NB4 (cell line): ENCODE measurements at regions not wholly inside any gene's neighbourhood (a gene's known extent, or its start where the extent isn't known, plus 50 kb on each side); places are given as distances from the start of the nearest gene placed in this dataset.
A peak's percentile ranks its signal among the peaks of the same experiment; 100 is the strongest.

Source experiments
- DNase-seq: peaks from one replicate; pipeline ENCODE4 v3.0.0; 2010; ENCODE audit warnings: low read depth
- H3K4me3 ChIP-seq: one replicate; pipeline ENCODE4 v1.5.1; 2011; ENCODE audit warnings: mild to moderate bottlenecking, low read depth, low read length, moderate library complexity
- CTCF ChIP-seq: IDR thresholded peaks from one replicate; pipeline ENCODE4 v1.5.1; 2012; ENCODE audit warnings: low read depth, low read length
- MAX ChIP-seq: IDR thresholded peaks from 2 replicates; pipeline ENCODE4 v1.6.1; 2011; ENCODE audit warnings: low read depth, low read length
- MYC ChIP-seq: IDR thresholded peaks from 2 replicates; pipeline ENCODE4 v1.6.1; 2011; ENCODE audit warnings: low read depth, low read length
- POLR2A ChIP-seq: IDR thresholded peaks from 2 replicates; pipeline ENCODE4 v1.6.1; 2011; ENCODE audit warnings: mild to moderate bottlenecking; ENCODE audit not compliant: insufficient read length; ENCODE audit errors: extremely low read depth

GRCh38 chr20:22682381-22682780 is 98.0 kb upstream of the FOXA2 start:
- H3K4me3 ChIP-seq: no peak overlapping the region
- no peak for DNase-seq
- TF ChIP-seq CTCF (no peak), MYC (no peak), MAX (no peak), POLR2A (no peak)

- DNase-seq: peak; percentile 73
- TF ChIP-seq CTCF: peak; percentile 93
- TF ChIP-seq MAX: no peak
- no peak overlapping the region for H3K4me3 ChIP-seq
These were observed 99.8 kb upstream of the FOXA2 start for GRCh38 chr20:22684072-22684762.

- TF ChIP-seq MAX (no peak), POLR2A (no peak), CTCF (no peak), MYC (no peak)
- H3K4me3 ChIP-seq: no peak overlapping the region
These were observed 100.5 kb upstream of the FOXA2 start for GRCh38 chr20:22684763-22685443.

GRCh38 chr20:22686097-22686496 is 101.7 kb upstream of the FOXA2 start:
- no peak overlapping the region for H3K4me3 ChIP-seq
- TF ChIP-seq POLR2A: no peak
- TF ChIP-seq MAX: no peak
- TF ChIP-seq CTCF: no peak
- no peak for TF ChIP-seq MYC
- DNase-seq: peak; percentile 56

More at GRCh38 chr20:22684763-22685443, 100.5 kb upstream of the FOXA2 start:
- no peak for DNase-seq

- DNase-seq: no peak
- no peak overlapping the region for H3K4me3 ChIP-seq
- TF ChIP-seq CTCF: no peak
- TF ChIP-seq MAX: 0 out of 2 replicates have a peak, but pooled peaks have one; percentile 5
These were observed 103.4 kb upstream of the FOXA2 start for GRCh38 chr20:22687676-22688349.
